ENCODE measurements at regions not wholly inside any gene's neighbourhood (a gene's known extent, or its start where the extent isn't known, plus 50 kb on each side); places are given as distances from the start of the nearest gene placed in this dataset.

- Histone ChIP-seq H3K27ac (ENCODE audit: extremely low read depth, low read depth, low read length) (no peak overlapping the region), H4K20me1 (replicated peaks; ENCODE audit: control insufficient read depth, insufficient read depth, low read length) (no peaks in the 10 kb centered on the region), H3K9me3 (replicated peaks; ENCODE audit: control insufficient read depth, insufficient read depth, low read depth, low read length) (no peaks in the 10 kb centered on the region), H3K4me2 (ENCODE audit: insufficient read depth, low read length) (no peak overlapping the region), H3K27me3 (ENCODE audit: control insufficient read depth in 2 of 2, insufficient read depth in 2 of 2, low read length in 2 of 2) (peaks cover 4 to 19% of the 10 kb centered on the region in 2 experiments), H2AFZ (ENCODE audit: low read depth, low read length) (no peak overlapping the region), H3K4me3 (no peak overlapping the region), H3K79me2 (ENCODE audit: control insufficient read depth, insufficient read depth, low read length) (no peaks in the 10 kb centered on the region), H3K36me3 (ENCODE audit: control insufficient read depth, insufficient read depth, low read length) (no peaks in the 10 kb centered on the region), H3K9me1 (ENCODE audit: control insufficient read depth, insufficient read depth, low read length) (no peaks in the 10 kb centered on the region), H3K9ac (ENCODE audit: insufficient read depth in 1 of 2, low read depth in 2 of 2, low read length in 2 of 2) (no peak overlapping the region), H3K4me1 (replicated peaks in 1 of 2; ENCODE audit: control insufficient read depth in 2 of 2, insufficient read depth in 2 of 2, low read length in 2 of 2) (no peaks in the 10 kb centered on the region)
- FAIRE-seq (no peak), DNase-seq (ENCODE audit: extremely low read depth in 1 of 4, low spot score in 3 of 4) (no peak), ATAC-seq (no peak)
- ChIA-PET POLR2A (interaction anchor here (0.6 to 1.1 kb wide), 2 partner anchors 13 to 293 kb away, joined by 3 read pairs; no protein-coding TSS in a partner anchor), CTCF (ENCODE audit: low intra/inter-chr PET ratio) (no interaction called here)
- BruUV-seq (replicated peaks): no TSS peak
- WGBS (ENCODE audit: insufficient coverage, low coverage, missing lambda C conversion rate): 0% methylated on average over 2 of the region's 2 CpGs
- intact Hi-C loops (cut with micrococcal nuclease): no loop called here
- in situ Hi-C loops (cut with MboI): no loop called here
- TF ChIP-seq BRD4 (IDR thresholded peaks at IDR 0.05) (no peak), ARNT (IDR thresholded peaks at IDR 0.05) (no peak), GTF3C2 (IDR thresholded peaks at IDR 0.05; ENCODE audit: borderline replicate concordance, extremely low read depth, insufficient read length) (no peak), ZNF57 (CRISPR knock-in tag; IDR thresholded peaks at IDR 0.05) (no peak), NCOA2 (IDR thresholded peaks at IDR 0.05; ENCODE audit: partially characterized antibody in 2 of 2) (no peak), SMAD2 (IDR thresholded peaks at IDR 0.05; ENCODE audit: low read depth, low read length) (no peak), XRCC4 (IDR thresholded peaks at IDR 0.05; ENCODE audit: extremely low read depth, insufficient read depth, insufficient read length) (no peak), SMARCE1 (IDR thresholded peaks at IDR 0.05) (no peak), MIER1 (IDR thresholded peaks at IDR 0.05; ENCODE audit: low read depth) (no peak), MTA3 (IDR thresholded peaks at IDR 0.05; ENCODE audit: borderline replicate concordance) (no peak), RBBP5 (IDR thresholded peaks at IDR 0.05; ENCODE audit: borderline replicate concordance, insufficient read depth, low read length, poor library complexity, severe bottlenecking) (no peak)
- TF ChIP-seq, protein P1, sequence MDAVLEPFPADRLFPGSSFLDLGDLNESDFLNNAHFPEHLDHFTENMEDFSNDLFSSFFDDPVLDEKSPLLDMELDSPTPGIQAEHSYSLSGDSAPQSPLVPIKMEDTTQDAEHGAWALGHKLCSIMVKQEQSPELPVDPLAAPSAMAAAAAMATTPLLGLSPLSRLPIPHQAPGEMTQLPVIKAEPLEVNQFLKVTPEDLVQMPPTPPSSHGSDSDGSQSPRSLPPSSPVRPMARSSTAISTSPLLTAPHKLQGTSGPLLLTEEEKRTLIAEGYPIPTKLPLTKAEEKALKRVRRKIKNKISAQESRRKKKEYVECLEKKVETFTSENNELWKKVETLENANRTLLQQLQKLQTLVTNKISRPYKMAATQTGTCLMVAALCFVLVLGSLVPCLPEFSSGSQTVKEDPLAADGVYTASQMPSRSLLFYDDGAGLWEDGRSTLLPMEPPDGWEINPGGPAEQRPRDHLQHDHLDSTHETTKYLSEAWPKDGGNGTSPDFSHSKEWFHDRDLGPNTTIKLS (IDR thresholded peaks at IDR 0.05; ENCODE audit: borderline replicate concordance, low read depth): no peak
These were observed 115.9 kb upstream of the SYT6 start for GRCh38 chr1:114269539-114269938.

All from K562 (cell line).